AG10803 (cell line): ENCODE measurements at regions not wholly inside any gene's neighbourhood (a gene's known extent, or its start where the extent isn't known, plus 50 kb on each side); places are given as distances from the start of the nearest gene placed in this dataset.

Source experiments
- DNase-seq: peaks from one replicate; pipeline ENCODE4 v3.0.0; 2010; ENCODE audit warnings: low read depth
- H3K4me3 ChIP-seq: 2 replicates; pipeline ENCODE4 v1.5.1; 2011; ENCODE audit warnings: mild to moderate bottlenecking, low read length, control low read depth
- TF ChIP-seq, protein P1 (sequence below): conservative IDR thresholded peaks from 2 replicates; pipeline ENCODE4 v1.5.1; 2011; ENCODE audit warnings: mild to moderate bottlenecking, low read length, control low read depth, inconsistent platforms

DNA sequence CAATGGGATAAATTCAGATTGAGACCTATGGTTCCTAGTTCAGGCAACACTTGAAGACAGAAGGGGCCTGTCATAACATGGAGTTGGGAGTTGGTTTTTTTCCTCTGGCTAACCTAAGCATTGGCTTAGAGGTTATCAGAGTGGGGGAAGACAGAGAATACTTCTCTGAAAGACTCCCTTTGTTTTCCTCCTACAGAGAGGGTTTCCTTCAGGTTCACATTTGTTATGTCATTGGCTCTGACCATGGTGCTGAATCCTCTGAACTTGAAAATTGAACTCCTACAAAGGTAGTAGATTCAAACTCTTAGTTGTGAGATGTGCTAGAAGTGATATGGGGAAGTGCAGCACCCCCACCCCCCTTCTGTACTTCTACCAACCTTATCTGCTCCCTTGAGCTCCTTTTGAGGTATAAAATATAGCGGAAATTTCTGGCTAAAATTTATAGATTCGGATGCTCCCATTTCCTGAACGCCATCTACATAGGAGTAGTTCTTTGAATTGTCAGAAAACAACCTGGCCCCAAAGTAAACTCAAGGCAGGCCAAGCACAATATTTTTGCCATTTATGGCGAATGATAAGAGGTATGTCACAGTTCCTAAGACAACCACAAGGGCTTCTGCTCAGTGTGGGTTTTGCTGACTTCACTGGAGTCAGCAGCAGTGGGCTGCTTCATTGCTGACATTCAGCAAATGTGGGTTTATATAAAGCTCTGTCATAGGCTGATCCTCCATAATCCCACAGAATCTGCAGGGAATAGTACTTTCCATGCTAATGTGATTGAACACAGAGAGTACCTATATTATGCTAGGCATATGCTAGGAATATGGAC is 131.6 kb upstream of the KLF14 start:
- TF ChIP-seq, protein P1, sequence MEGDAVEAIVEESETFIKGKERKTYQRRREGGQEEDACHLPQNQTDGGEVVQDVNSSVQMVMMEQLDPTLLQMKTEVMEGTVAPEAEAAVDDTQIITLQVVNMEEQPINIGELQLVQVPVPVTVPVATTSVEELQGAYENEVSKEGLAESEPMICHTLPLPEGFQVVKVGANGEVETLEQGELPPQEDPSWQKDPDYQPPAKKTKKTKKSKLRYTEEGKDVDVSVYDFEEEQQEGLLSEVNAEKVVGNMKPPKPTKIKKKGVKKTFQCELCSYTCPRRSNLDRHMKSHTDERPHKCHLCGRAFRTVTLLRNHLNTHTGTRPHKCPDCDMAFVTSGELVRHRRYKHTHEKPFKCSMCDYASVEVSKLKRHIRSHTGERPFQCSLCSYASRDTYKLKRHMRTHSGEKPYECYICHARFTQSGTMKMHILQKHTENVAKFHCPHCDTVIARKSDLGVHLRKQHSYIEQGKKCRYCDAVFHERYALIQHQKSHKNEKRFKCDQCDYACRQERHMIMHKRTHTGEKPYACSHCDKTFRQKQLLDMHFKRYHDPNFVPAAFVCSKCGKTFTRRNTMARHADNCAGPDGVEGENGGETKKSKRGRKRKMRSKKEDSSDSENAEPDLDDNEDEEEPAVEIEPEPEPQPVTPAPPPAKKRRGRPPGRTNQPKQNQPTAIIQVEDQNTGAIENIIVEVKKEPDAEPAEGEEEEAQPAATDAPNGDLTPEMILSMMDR: peak; percentile 23
- H3K4me3 ChIP-seq: no peak overlapping the region
- no peak for DNase-seq

- H3K4me3 ChIP-seq: no peak overlapping the region
- no peak for DNase-seq
- TF ChIP-seq, protein P1: no peak
Measured at GRCh38 chr7:130867039-130867438, 133.0 kb upstream of the KLF14 start.

DNA sequence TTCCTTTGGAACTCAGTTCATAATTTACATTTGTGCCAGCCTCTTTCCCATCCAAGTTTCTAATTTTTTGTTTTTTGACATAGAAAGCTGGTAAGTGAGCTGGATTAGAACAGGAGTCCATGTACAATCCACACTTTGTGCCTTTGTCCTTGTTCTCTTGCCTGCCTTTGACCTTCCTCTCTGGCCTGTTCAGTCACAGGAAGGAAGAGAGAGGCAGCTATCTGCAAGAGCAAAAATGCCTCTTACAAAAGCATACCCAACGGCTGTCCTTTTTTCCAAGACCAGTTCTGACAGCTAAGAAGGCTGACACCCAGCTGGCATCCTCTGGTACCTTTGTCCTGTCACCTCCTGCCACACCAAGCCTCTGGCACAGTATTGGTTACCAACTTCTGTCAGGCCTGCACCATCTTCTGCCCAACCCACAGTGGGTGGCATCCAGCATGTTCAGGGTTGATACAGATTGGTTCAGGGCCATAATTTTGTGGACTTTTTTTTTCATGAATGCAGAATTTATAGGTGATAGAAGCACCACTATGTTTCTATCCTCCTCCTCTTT is 133.7 kb upstream of the KLF14 start:
- TF ChIP-seq, protein P1: no peak
- no peak overlapping the region for H3K4me3 ChIP-seq
- no peak for DNase-seq

DNA sequence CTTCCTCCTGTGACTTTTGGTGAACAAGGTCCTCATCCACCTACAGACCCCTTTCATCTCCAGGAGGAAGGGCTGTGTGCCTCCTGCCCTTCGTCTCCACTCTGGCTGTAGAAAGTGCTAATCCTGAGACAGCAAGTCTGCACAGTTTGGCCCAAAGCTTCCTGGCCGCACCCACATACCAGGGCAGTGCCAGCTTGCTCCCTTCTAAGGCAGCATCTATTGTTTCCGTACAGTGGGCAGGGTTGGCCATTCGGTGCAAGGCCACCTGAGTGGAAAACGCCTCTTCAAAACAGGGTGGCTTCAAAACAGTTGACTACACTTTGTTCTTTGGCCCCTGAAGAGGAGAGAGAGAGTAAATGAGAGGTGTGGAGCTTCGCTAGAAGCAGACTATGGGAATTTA is 134.1 kb upstream of the KLF14 start:
- no peak for DNase-seq
- no peak overlapping the region for H3K4me3 ChIP-seq
- TF ChIP-seq, protein P1: no peak

DNA sequence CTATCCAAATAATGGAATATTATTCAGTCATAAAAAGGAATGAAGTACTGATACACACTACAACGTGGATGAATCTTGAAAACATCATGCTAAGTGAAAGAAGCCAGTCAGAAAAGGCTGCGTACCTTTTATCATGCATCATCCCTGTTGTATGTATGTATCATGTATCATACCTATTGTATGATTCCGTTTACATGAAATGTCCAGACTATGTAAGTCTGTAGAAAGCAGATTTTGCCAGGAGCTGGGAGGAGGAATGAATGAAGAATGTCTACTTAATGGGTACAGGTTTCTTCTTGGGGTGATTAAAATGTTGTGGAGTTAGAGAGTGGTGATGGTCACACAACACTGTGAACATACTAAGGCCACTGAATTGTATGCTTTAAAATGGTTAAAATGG is 135.9 kb upstream of the KLF14 start:
- DNase-seq: no peak
- TF ChIP-seq, protein P1: no peak

GRCh38 chr7:130872341-130872740 is 138.3 kb upstream of the KLF14 start:
- TF ChIP-seq, protein P1: no peak
- DNase-seq: no peak
- H3K4me3 ChIP-seq: no peak overlapping the region

More for the DNA sequence above, 135.9 kb upstream of the KLF14 start:
- no peak overlapping the region for H3K4me3 ChIP-seq

DNA sequence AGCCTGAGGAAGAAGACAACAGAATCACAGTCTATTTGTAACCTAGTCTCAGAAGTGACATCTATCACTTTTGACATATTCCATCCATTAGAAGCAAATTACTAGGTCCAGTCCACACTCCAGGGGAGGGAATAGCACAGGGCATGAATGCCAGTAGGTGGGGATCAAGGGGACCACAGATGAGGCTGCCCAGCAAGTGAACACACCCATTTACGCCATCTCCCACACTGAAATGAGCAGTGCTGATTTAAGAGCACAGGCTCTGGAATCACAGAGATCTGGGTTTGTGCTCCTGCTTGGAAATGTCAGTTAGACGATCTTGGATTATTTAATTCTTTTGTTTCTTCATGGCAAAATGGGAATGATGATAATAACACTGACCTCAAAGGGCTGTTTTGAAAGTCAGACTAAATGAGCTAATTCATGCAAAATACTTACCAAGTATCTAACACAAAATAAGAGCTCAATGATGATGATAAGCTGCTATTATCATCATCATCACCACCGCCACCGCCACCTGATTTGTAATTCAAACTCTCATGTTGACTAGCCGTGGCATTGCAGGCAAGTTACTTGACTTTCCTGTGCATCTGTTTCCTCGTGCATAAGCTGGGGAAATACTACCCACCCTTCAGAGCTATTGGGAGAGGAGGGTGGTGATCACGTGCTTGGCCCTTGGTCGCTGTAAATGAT is 138.9 kb upstream of the KLF14 start:
- no peak for DNase-seq
- TF ChIP-seq, protein P1: no peak
- H3K4me3 ChIP-seq: no peak overlapping the region
